ENCODE measurements at regions not wholly inside any gene's neighbourhood (a gene's known extent, or its start where the extent isn't known, plus 50 kb on each side); places are given as distances from the start of the nearest gene placed in this dataset.
"Not testable (repeated sequence)": the region's sequence is repeated elsewhere in the genome, so short reads cannot be mapped to it uniquely, and the experiment has no call there.

GRCh38 chr13:46498650-46499049 is 54.3 kb upstream of the LRCH1 start:
- DNase-seq (ENCODE audit: low spot score): no peak

GRCh38 chr13:46496086-46496485 is 56.9 kb upstream of the LRCH1 start:
- no peak for DNase-seq (ENCODE audit: low spot score)

GRCh38 chr13:46495651-46496050 is 57.3 kb upstream of the LRCH1 start:
- DNase-seq (ENCODE audit: low spot score): no peak

GRCh38 chr13:46495066-46495465 is 57.9 kb upstream of the LRCH1 start:
- no peak for DNase-seq (ENCODE audit: low spot score)

GRCh38 chr13:46492946-46493345 is 60.0 kb upstream of the LRCH1 start:
- DNase-seq (ENCODE audit: low spot score): peak; percentile 17

- DNase-seq (ENCODE audit: low spot score): no peak
Measured at GRCh38 chr13:46491641-46492040, 61.3 kb upstream of the LRCH1 start.

GRCh38 chr13:46490713-46491112 is 62.3 kb upstream of the LRCH1 start:
- not testable (repeated sequence) for DNase-seq (ENCODE audit: low spot score)

GRCh38 chr13:46490129-46490528 is 62.8 kb upstream of the LRCH1 start:
- DNase-seq (ENCODE audit: low spot score): no peak

GRCh38 chr13:46489586-46490023 is 63.4 kb upstream of the LRCH1 start:
- DNase-seq (ENCODE audit: low spot score): no peak

- DNase-seq (ENCODE audit: low spot score): no peak
Measured at GRCh38 chr13:46487748-46488147, 65.2 kb upstream of the LRCH1 start.

GRCh38 chr13:46486270-46486669 is 66.7 kb upstream of the LRCH1 start:
- DNase-seq (ENCODE audit: low spot score): no peak

GRCh38 chr13:46484561-46484960 is 68.4 kb upstream of the LRCH1 start:
- no peak for DNase-seq (ENCODE audit: low spot score)

- no peak for DNase-seq (ENCODE audit: low spot score)
Measured at GRCh38 chr13:46481166-46481565, 71.8 kb upstream of the LRCH1 start.

GRCh38 chr13:46480131-46480530 is 72.8 kb upstream of the LRCH1 start:
- no peak for DNase-seq (ENCODE audit: low spot score)

GRCh38 chr13:46479691-46480090 is 73.3 kb upstream of the LRCH1 start:
- DNase-seq (ENCODE audit: low spot score): no peak

- DNase-seq (ENCODE audit: low spot score): no peak
Measured at GRCh38 chr13:46479283-46479682, 73.7 kb upstream of the LRCH1 start.

GRCh38 chr13:46478651-46479050 is 74.3 kb upstream of the LRCH1 start:
- no peak for DNase-seq (ENCODE audit: low spot score)

- no peak for DNase-seq (ENCODE audit: low spot score)
Measured at GRCh38 chr13:46476174-46476573, 76.8 kb upstream of the LRCH1 start.

GRCh38 chr13:46475541-46475991 is 77.4 kb upstream of the LRCH1 start:
- DNase-seq (ENCODE audit: low spot score): no peak

GRCh38 chr13:46473806-46474205 is 79.2 kb upstream of the LRCH1 start:
- DNase-seq (ENCODE audit: low spot score): no peak

- DNase-seq (ENCODE audit: low spot score): no peak
Measured at GRCh38 chr13:46472384-46472783, 80.6 kb upstream of the LRCH1 start.

- DNase-seq (ENCODE audit: low spot score): not testable (repeated sequence)
Measured at GRCh38 chr13:46469699-46470098, 82.6 kb upstream of the RUBCNL start.

- DNase-seq (ENCODE audit: low spot score): no peak
Measured at GRCh38 chr13:46468570-46469463, 81.8 kb upstream of the RUBCNL start.

- DNase-seq (ENCODE audit: low spot score): not testable (repeated sequence)
Measured at GRCh38 chr13:46467694-46468093, 80.6 kb upstream of the RUBCNL start.

All from HuH-7.5 (cell line).